HG03442 (cell line): ENCODE measurements at regions not wholly inside any gene's neighbourhood (a gene's known extent, or its start where the extent isn't known, plus 50 kb on each side); places are given as distances from the start of the nearest gene placed in this dataset.
"Not testable (repeated sequence)": the region's sequence is repeated elsewhere in the genome, so short reads cannot be mapped to it uniquely, and the experiment has no call there.

ENCODE experiments used
- ATAC-seq: cut with Tn5 transposase; IDR thresholded peaks from one replicate; pipeline ENCODE4 v1.9.1; 2021; ENCODE audit warnings: mild to moderate bottlenecking, moderate library complexity; ENCODE audit not compliant: unreplicated experiment

GRCh38 chr4:26233350-26233749 lies 87.5 kb upstream of the RBPJ start:
- no peak for ATAC-seq

GRCh38 chr4:26235500-26235899 lies 85.3 kb upstream of the RBPJ start:
- ATAC-seq: no peak

- ATAC-seq: no peak
Measured at GRCh38 chr4:26237916-26238315, 82.9 kb upstream of the RBPJ start.

GRCh38 chr4:26238426-26238777 lies 82.4 kb upstream of the RBPJ start:
- ATAC-seq: no peak

GRCh38 chr4:26238778-26239679 lies 81.8 kb upstream of the RBPJ start:
- ATAC-seq: no peak

- no peak for ATAC-seq
Measured at GRCh38 chr4:26239801-26240200, 81.0 kb upstream of the RBPJ start.

- ATAC-seq: no peak
Measured at GRCh38 chr4:26241179-26241578, 79.6 kb upstream of the RBPJ start.

- no peak for ATAC-seq
Measured at GRCh38 chr4:26242451-26242850, 78.4 kb upstream of the RBPJ start.

GRCh38 chr4:26244138-26244537 lies 76.7 kb upstream of the RBPJ start:
- not testable (repeated sequence) for ATAC-seq

GRCh38 chr4:26248647-26249046 lies 72.2 kb upstream of the RBPJ start:
- no peak for ATAC-seq

GRCh38 chr4:26252349-26253025 lies 68.3 kb upstream of the RBPJ start:
- ATAC-seq: no peak

GRCh38 chr4:26253968-26254367 lies 66.8 kb upstream of the RBPJ start:
- no peak for ATAC-seq

- ATAC-seq: no peak
Measured at GRCh38 chr4:26255989-26256388, 64.8 kb upstream of the RBPJ start.

- ATAC-seq: not testable (repeated sequence)
Measured at GRCh38 chr4:26257444-26257843, 63.4 kb upstream of the RBPJ start.

GRCh38 chr4:26257850-26258249 lies 63.0 kb upstream of the RBPJ start:
- no peak for ATAC-seq

GRCh38 chr4:26260571-26260970 lies 60.2 kb upstream of the RBPJ start:
- no peak for ATAC-seq

- ATAC-seq: no peak
Measured at GRCh38 chr4:26261405-26261804, 59.4 kb upstream of the RBPJ start.

GRCh38 chr4:26263165-26263564 lies 57.6 kb upstream of the RBPJ start:
- no peak for ATAC-seq

- no peak for ATAC-seq
Measured at GRCh38 chr4:26264109-26264508, 56.7 kb upstream of the RBPJ start.

GRCh38 chr4:26267087-26267486 lies 53.7 kb upstream of the RBPJ start:
- no peak for ATAC-seq

- no peak for ATAC-seq
Measured at GRCh38 chr4:26268246-26268645, 52.6 kb upstream of the RBPJ start.

GRCh38 chr4:26269038-26269437 lies 51.8 kb upstream of the RBPJ start:
- ATAC-seq: no peak
